ENCODE measurements at regions not wholly inside any gene's neighbourhood (a gene's known extent, or its start where the extent isn't known, plus 50 kb on each side); places are given as distances from the start of the nearest gene placed in this dataset.
"Not testable (repeated sequence)": the region's sequence is repeated elsewhere in the genome, so short reads cannot be mapped to it uniquely, and the experiment has no call there.

DNA sequence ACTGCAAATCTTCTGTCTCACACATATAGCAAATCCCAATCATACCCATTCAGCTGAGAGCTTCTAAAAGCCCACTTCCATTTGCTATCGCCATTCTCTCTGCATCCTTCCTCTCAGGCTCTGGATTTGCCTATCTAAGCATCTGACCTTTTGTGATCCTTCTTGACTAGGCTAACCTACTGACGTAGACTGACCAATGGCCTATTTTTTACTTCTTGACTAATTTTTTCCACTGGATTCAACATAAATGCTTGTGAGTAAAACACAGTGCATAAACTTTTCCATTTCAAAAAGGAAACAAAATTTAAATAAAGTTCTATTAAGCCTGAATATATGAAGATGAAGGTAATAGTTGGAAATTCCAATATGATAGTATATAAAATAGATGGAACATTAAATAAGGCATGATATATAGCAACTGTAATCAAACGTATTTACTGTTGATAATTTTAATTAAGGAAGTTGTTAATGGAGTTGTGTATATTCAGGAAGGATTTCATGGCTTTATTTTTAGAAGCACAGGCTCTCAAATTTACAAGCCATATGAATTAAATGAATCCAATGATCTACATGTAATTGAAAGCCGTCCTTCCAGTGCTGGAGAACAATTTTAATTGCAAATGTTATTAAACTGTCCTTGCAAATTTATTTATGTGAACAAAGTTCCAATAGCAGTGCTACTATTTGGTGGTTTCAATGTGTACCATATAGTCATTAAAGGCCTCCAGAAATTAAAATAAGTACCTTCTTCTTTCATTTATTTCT, 918.4 kb downstream of the SORCS3 start:
- H3K4me2 ChIP-seq, result no peak overlapping the region
- H3K36me3 ChIP-seq (ENCODE audit: insufficient read depth), result no peaks in the 10 kb centered on the region
- no peaks in the 10 kb centered on the region for H4K20me1 ChIP-seq (replicated peaks; ENCODE audit: insufficient read depth)
- no peaks in the 10 kb centered on the region for H3K27me3 ChIP-seq (ENCODE audit: insufficient read depth)
- no peaks in the 10 kb centered on the region for H3F3A ChIP-seq (replicated peaks; ENCODE audit: low read depth)
- no peaks in the 10 kb centered on the region for H3K4me1 ChIP-seq (ENCODE audit: insufficient read depth)
- no peaks in the 10 kb centered on the region; the same call in 1 of the 2 replicates for H3K9me2 ChIP-seq (ENCODE audit: insufficient read depth)
- H3K79me2 ChIP-seq (replicated peaks; ENCODE audit: insufficient read depth), result no peaks in the 10 kb centered on the region
- H3K4me3 ChIP-seq, result no peak overlapping the region
- H3K27ac ChIP-seq (ENCODE audit: low read depth), result no peak overlapping the region
- Mint-ChIP-seq H3K27ac (no peak overlapping the region), H3K4me1 (no peaks in the 10 kb centered on the region), H3K36me3 (ENCODE audit: low read depth) (no peaks in the 10 kb centered on the region; the same call in 2 of the 3 replicates), H3K4me3 (no peak overlapping the region), H3K9me3 (no peaks in the 10 kb centered on the region; the same call in 2 of the 3 replicates), H3K27me3 (ENCODE audit: insufficient read depth, low read depth, poor library complexity) (no peaks in the 10 kb centered on the region)
- TF ChIP-seq ZNF462 (CRISPR knock-in tag; IDR thresholded peaks at IDR 0.05), result no peak
- no peak for TF ChIP-seq EZH2phosphoT487 (IDR thresholded peaks at IDR 0.05; ENCODE audit: unreplicated experiment)
- TF ChIP-seq CREB1 (CRISPR knock-in tag; IDR thresholded peaks at IDR 0.05; ENCODE audit: low read depth), result no peak
- no peak for TF ChIP-seq NANOG (IDR thresholded peaks at IDR 0.05; ENCODE audit: borderline replicate concordance)
- no peak for TF ChIP-seq ZNF114 (CRISPR knock-in tag; IDR thresholded peaks at IDR 0.05)
- TF ChIP-seq ZNF331 (CRISPR knock-in tag; IDR thresholded peaks at IDR 0.05; ENCODE audit: low read depth), result no peak
- DNase-seq (ENCODE audit: low spot score) (no peak), ATAC-seq (no peak)
- H2AFZ ChIP-seq, result no peak overlapping the region

DNA sequence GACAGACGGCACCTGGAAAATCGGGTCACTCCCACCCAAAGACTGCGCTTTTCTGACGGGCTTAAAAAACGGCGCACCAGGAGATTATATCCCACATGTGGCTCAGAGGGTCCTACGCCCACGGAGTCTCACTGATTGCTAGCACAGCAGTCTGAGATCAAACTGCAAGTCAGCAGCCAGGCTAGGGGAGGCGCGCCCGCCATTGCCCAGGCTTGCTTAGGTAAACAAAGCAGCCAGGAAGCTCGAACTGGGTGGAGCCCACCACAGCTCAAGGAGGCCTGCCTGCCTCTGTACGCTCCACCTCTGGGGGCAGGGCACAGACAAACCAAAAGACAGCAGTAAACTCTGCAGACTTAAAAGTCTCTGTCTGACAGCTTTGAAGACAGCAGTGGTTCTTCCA, 909.4 kb downstream of the SORCS3 start:
- H3K4me3 ChIP-seq; ATAC-seq; H3K79me2 ChIP-seq (replicated peaks; ENCODE audit: insufficient read depth): not testable (repeated sequence)

More for the DNA sequence above, 909.4 kb downstream of the SORCS3 start:
- H3K27me3 Mint-ChIP-seq (ENCODE audit: insufficient read depth, low read depth, poor library complexity); H3K4me2 ChIP-seq; H3K4me3 Mint-ChIP-seq; H3K9me2 ChIP-seq (ENCODE audit: insufficient read depth); H3K27ac Mint-ChIP-seq; H3K4me1 Mint-ChIP-seq; H3K27me3 ChIP-seq (ENCODE audit: insufficient read depth); H2AFZ ChIP-seq; H3F3A ChIP-seq (replicated peaks; ENCODE audit: low read depth); DNase-seq (ENCODE audit: low spot score); H3K4me1 ChIP-seq (ENCODE audit: insufficient read depth); H3K27ac ChIP-seq (ENCODE audit: low read depth); H3K36me3 Mint-ChIP-seq (ENCODE audit: low read depth); H4K20me1 ChIP-seq (replicated peaks; ENCODE audit: insufficient read depth); H3K36me3 ChIP-seq (ENCODE audit: insufficient read depth): not testable (repeated sequence)
- peaks cover 11% of the 10 kb centered on the region for H3K9me3 Mint-ChIP-seq

All from GM23338 (cell line).